A549 (cell line): ENCODE measurements at regions not wholly inside any gene's neighbourhood (a gene's known extent, or its start where the extent isn't known, plus 50 kb on each side); places are given as distances from the start of the nearest gene placed in this dataset.
A peak's percentile ranks its signal among the peaks of the same experiment; 100 is the strongest.

Experiments
- ATAC-seq, 2 experiments: fragments of 200-7000 bp in 1 of 2; fragments of >200 bp in 1 of 2; cut with Nextera tagmentation in 1 of 2; cut with Tn5 transposase in 1 of 2; 3 replicates each; pipeline versions ENCODE4 v1.8.0 to v1.9.1; 2018 to 2020; ENCODE audit warnings: mild to moderate bottlenecking in 1 of 2, moderate library complexity in 1 of 2
- CTCF ChIA-PET: fragments of 300-600 bp; sonication (Branson Sonifier 250); formaldehyde crosslinking; extraction: SDS; loops from one replicate; lab custom pipeline; 2021; ENCODE audit warnings: antibody characterized with exemption, inconsistent platforms; lab: Yijun Ruan, JAX
- POLR2A ChIA-PET: fragments of 350-600 bp; formaldehyde crosslinking; extraction: SDS; loops from one replicate; lab custom pipeline; 2021; ENCODE audit warnings: antibody characterized with exemption, inconsistent platforms; lab: Yijun Ruan, JAX
- DNase-seq, 2 experiments: peaks; one replicate each; pipeline versions ENCODE4 v3.0.0 to v3.0.0-alpha.2; 2011 to 2016; ENCODE audit warnings: low read depth in 1 of 2, low spot score in 1 of 2
- FAIRE-seq: peaks from 2 replicates; lab custom pipeline; 2011; peaks lifted over from hg19 to GRCh38; lab: Jason Lieb, UNC
- H3K27ac ChIP-seq, 2 experiments: fragments of >200 bp; sonication (Bioruptor Twin); formaldehyde crosslinking; 3 replicates each; pipeline ENCODE4 v1.5.1; 2016 to 2017
- H3K4me1 ChIP-seq: fragments of >200 bp; sonication (Bioruptor Twin); formaldehyde crosslinking; 3 replicates; pipeline ENCODE4 v1.6.1; 2016
- H3K4me2 ChIP-seq: fragments of >200 bp; sonication (Bioruptor Twin); formaldehyde crosslinking; 3 replicates; pipeline ENCODE4 v1.6.1; 2016
- H3K4me3 ChIP-seq: fragments of >200 bp; sonication (Bioruptor Twin); formaldehyde crosslinking; 3 replicates; pipeline ENCODE4 v1.5.1; 2016
- H3K9me3 ChIP-seq: fragments of >200 bp; sonication (Bioruptor Twin); formaldehyde crosslinking; 3 replicates; pipeline ENCODE4 v1.6.1; 2016
- CEBPB ChIP-seq, 2 experiments: fragments of >200 bp in 1 of 2; sonication (Bioruptor Twin) in 1 of 2; formaldehyde crosslinking in 1 of 2; IDR thresholded peaks; 2 replicates each; pipeline ENCODE4 v1.6.1; 2012 to 2016
- CHD4 ChIP-seq: fragments of 200-600 bp; sonication (generic); IDR thresholded peaks from 2 replicates; pipeline ENCODE4 v1.6.1; 2016; ENCODE audit warnings: antibody characterized with exemption, mild to moderate bottlenecking, borderline replicate concordance
- E2F6 ChIP-seq: IDR thresholded peaks from 2 replicates; pipeline ENCODE4 v1.6.1; 2012; ENCODE audit warnings: low read depth, borderline replicate concordance
- ESRRA ChIP-seq: fragments of 150-350 bp; IDR thresholded peaks from 2 replicates; pipeline ENCODE4 v1.6.1; 2014; ENCODE audit warnings: mild to moderate bottlenecking, low read length, borderline replicate concordance
- FOSL2 ChIP-seq, 2 experiments: fragments of 450-650 bp in 1 of 2; fragments of >200 bp in 1 of 2; sonication (Bioruptor Twin) in 1 of 2; formaldehyde crosslinking; IDR thresholded peaks; 2 replicates each; pipeline versions ENCODE4 v1.5.0 to v1.6.1; 2016 to 2020; ENCODE audit warnings: mild to moderate bottlenecking in 1 of 2, moderate library complexity in 1 of 2
- FOXS1 ChIP-seq: fragments of 250-450 bp; sonication (Bioruptor Pico); IDR thresholded peaks from 2 replicates; pipeline ENCODE4 v1.5.0; 2020; ENCODE audit warnings: mild to moderate bottlenecking, moderate library complexity
- GATA3 ChIP-seq: IDR thresholded peaks from 2 replicates; pipeline ENCODE4 v1.6.1; 2012; ENCODE audit warnings: borderline replicate concordance
- HDAC2 ChIP-seq: fragments of 200-600 bp; sonication (generic); IDR thresholded peaks from 2 replicates; pipeline ENCODE4 v1.6.1; 2016
- HEYL ChIP-seq: fragments of 250-450 bp; sonication (Bioruptor Pico); IDR thresholded peaks from 2 replicates; pipeline ENCODE4 v1.8.0; 2021; ENCODE audit warnings: mild to moderate bottlenecking, moderate library complexity
- HMGXB4 ChIP-seq: fragments of 250-450 bp; sonication (Bioruptor Pico); IDR thresholded peaks from 2 replicates; pipeline ENCODE4 v1.5.0; 2021; ENCODE audit warnings: mild to moderate bottlenecking, moderate library complexity, borderline replicate concordance
- HOXA7 ChIP-seq: fragments of 250-450 bp; sonication (Bioruptor Pico); IDR thresholded peaks from 2 replicates; pipeline ENCODE4 v1.5.0; 2020; ENCODE audit warnings: mild to moderate bottlenecking, moderate library complexity
- JUN ChIP-seq, 2 experiments: fragments of >200 bp; sonication (Bioruptor Twin); formaldehyde crosslinking; IDR thresholded peaks; 2 replicates in 1 of 2; 3 replicates in 1 of 2; pipeline ENCODE4 v1.6.1; 2016 to 2017
- JUNB ChIP-seq: fragments of >200 bp; sonication (Bioruptor Twin); formaldehyde crosslinking; IDR thresholded peaks from 2 replicates; pipeline ENCODE4 v1.6.1; 2016
- KDM1A ChIP-seq: fragments of 200-600 bp; sonication (generic); IDR thresholded peaks from 2 replicates; pipeline ENCODE4 v1.6.1; 2016; ENCODE audit warnings: low read depth, mild to moderate bottlenecking
- MYC ChIP-seq: IDR thresholded peaks from 2 replicates; pipeline ENCODE4 v1.6.1; 2012; ENCODE audit warnings: mild to moderate bottlenecking, inconsistent platforms, low read length, improper control_type of control experiment, borderline replicate concordance
- NFE2L2 ChIP-seq: fragments of 150-350 bp; conservative IDR thresholded peaks from 2 replicates; pipeline ENCODE4 v1.6.1; 2014; ENCODE audit warnings: low read length
- PHF8 ChIP-seq: fragments of 200-600 bp; sonication (generic); IDR thresholded peaks from 2 replicates; pipeline ENCODE4 v1.6.1; 2016; ENCODE audit warnings: low read depth, mild to moderate bottlenecking, antibody characterized with exemption, moderate library complexity, borderline replicate concordance
- POLR2AphosphoS2 ChIP-seq: conservative IDR thresholded peaks from 2 replicates; pipeline ENCODE4 v1.6.1; 2012; ENCODE audit warnings: low read length, improper control_type of control experiment, inconsistent platforms
- RAD21 ChIP-seq, 2 experiments: fragments of >200 bp in 1 of 2; sonication (Bioruptor Twin) in 1 of 2; formaldehyde crosslinking in 1 of 2; IDR thresholded peaks in 1 of 2; conservative IDR thresholded peaks in 1 of 2; 2 replicates in 1 of 2; 3 replicates in 1 of 2; pipeline ENCODE4 v1.6.1; 2012 to 2018; ENCODE audit warnings: inconsistent platforms in 1 of 2
- SMC3 ChIP-seq: fragments of >200 bp; sonication (Bioruptor Twin); formaldehyde crosslinking; IDR thresholded peaks from 3 replicates; pipeline ENCODE4 v1.6.1; 2018; ENCODE audit warnings: inconsistent platforms
- TP53 ChIP-seq: fragments of 250-450 bp; sonication (Bioruptor Pico); IDR thresholded peaks from 2 replicates; pipeline ENCODE4 v1.5.0; 2021; ENCODE audit warnings: mild to moderate bottlenecking, moderate library complexity
- ZSCAN20 ChIP-seq: fragments of 250-450 bp; sonication (Bioruptor Pico); IDR thresholded peaks from 2 replicates; pipeline ENCODE4 v1.8.0; 2022; ENCODE audit warnings: mild to moderate bottlenecking, moderate library complexity
- WGBS: methylation state at CpG from one replicate; pipeline ENCODE4 v1.1.6; 2017; ENCODE audit errors: missing lambda C conversion rate; 5-methylcytosine and 5-hydroxymethylcytosine counted together
- TF ChIP-seq, protein P1 (sequence below): fragments of 450-650 bp; IDR thresholded peaks from 2 replicates; pipeline ENCODE4 v1.6.1; 2014; ENCODE audit warnings: antibody characterized with exemption
- TF ChIP-seq, protein P2 (sequence below): IDR thresholded peaks from 2 replicates; pipeline ENCODE4 v1.6.1; 2012
- TF ChIP-seq, protein P3 (sequence below): fragments of >200 bp; sonication (Bioruptor Twin); formaldehyde crosslinking; IDR thresholded peaks from 2 replicates; pipeline ENCODE4 v1.6.1; 2016
- TF ChIP-seq, protein P4 (sequence below): fragments of >200 bp; sonication (Bioruptor Twin); formaldehyde crosslinking; IDR thresholded peaks from 3 replicates; pipeline ENCODE4 v1.6.1; 2016

- TF ChIP-seq TP53 (CRISPR knock-in tag), result 0 out of 2 replicates have a peak, but pooled peaks have one; percentile 23
- no peak for TF ChIP-seq HMGXB4 (CRISPR knock-in tag)
- TF ChIP-seq, protein P1, sequence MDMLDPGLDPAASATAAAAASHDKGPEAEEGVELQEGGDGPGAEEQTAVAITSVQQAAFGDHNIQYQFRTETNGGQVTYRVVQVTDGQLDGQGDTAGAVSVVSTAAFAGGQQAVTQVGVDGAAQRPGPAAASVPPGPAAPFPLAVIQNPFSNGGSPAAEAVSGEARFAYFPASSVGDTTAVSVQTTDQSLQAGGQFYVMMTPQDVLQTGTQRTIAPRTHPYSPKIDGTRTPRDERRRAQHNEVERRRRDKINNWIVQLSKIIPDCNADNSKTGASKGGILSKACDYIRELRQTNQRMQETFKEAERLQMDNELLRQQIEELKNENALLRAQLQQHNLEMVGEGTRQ, result no peak
- TF ChIP-seq E2F6, result peak; percentile 46; the same call in 1 of the 2 replicates
- TF ChIP-seq, protein P2, sequence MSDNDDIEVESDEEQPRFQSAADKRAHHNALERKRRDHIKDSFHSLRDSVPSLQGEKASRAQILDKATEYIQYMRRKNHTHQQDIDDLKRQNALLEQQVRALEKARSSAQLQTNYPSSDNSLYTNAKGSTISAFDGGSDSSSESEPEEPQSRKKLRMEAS, result peak; percentile 46
- peak; percentile 47; the same call in 1 of the 2 replicates for TF ChIP-seq HEYL (CRISPR knock-in tag)
- TF ChIP-seq POLR2AphosphoS2, result peak; percentile 59; the same call in 1 of the 2 replicates
- peak overlapping the region; percentile 92 to 98 for H3K27ac ChIP-seq
- ChIA-PET CTCF (interaction anchor here (0.6 to 6.5 kb wide), 16 partner anchors 10 to 402 kb away, joined by 3 to 67 read pairs (median 4); no protein-coding TSS in a partner anchor), POLR2A (interaction anchor here (1.6 to 1.8 kb wide), 3 partner anchors 9 to 19 kb away, joined by 4 to 18 read pairs (median 5); no protein-coding TSS in a partner anchor)
- peak overlapping the region; percentile 64 for H3K4me2 ChIP-seq
- peaks cover 87% of the 10 kb centered on the region for H3K4me1 ChIP-seq
- WGBS, result 31% methylated on average over 16 of the region's 20 CpGs
- H3K9me3 ChIP-seq, result no peaks in the 10 kb centered on the region
- DNase-seq, result no peak
- peak; percentile 39 to 62 for ATAC-seq
- no peak for FAIRE-seq
- H3K4me3 ChIP-seq, result peak overlapping the region; percentile 7; the same call in 1 of the 3 replicates
Measured at GRCh38 chr12:124369827-124370378, 75.0 kb downstream of the RFLNA start.

DNA sequence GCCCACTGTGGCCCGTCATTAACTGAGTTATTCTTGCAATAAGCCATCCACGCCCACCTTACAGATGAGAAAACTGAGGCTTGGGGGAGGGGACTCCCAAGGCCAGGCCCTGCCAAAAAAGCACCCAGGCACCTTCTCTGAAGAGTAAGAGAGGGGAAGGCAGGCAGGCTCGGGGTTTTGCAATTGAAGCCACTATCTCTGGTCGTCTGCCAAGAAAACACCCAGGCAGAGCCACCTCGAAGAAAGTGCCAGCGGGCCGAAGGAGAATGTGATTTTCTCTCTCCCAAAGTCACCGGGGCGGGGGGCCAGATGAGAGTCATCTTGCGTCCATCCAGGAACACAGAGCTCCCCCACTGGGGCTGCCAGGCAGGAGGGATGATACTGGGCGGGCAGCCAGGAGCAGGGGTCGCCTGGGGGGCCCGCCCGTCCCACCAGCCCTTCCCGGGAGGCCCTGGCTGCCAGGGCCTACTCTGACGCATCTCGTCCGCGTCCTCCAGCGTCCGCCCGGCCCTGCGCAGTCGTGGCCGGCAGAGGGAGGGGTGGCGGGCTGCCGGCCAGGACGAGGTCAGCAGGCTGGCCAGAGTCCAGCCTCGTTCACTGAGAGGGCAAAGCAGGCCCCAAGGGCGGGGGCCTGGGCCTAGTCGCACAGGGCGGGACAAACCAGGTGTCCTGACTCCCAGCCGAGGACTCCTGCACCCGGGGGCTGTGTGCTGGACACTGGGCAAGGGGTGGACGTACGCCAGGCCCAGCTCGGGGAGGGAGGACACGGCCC is 74.3 kb downstream of the RFLNA start:
- peak overlapping the region; percentile 92 to 98 for H3K27ac ChIP-seq
- TF ChIP-seq CHD4, result peak; percentile 83; the same call in 1 of the 2 replicates
- TF ChIP-seq ESRRA, result 0 out of 2 replicates have a peak, but pooled peaks have one; percentile 11
- TF ChIP-seq CEBPB (IDR thresholded peaks at IDR 0.05), result peak; percentile 91 to 92
- 0 out of 2 replicates have a peak, but pooled peaks have one; percentile 55 for TF ChIP-seq HEYL (CRISPR knock-in tag)
- TF ChIP-seq FOXS1 (CRISPR knock-in tag), result no peak
- no peak for TF ChIP-seq NFE2L2
- peak; percentile 87 to 97 for TF ChIP-seq JUN (IDR thresholded peaks at IDR 0.05)
- no peak for TF ChIP-seq PHF8
- TF ChIP-seq HOXA7, result peak; percentile 51; the same call in 1 of the 2 replicates
- TF ChIP-seq ZSCAN20 (CRISPR knock-in tag), result peak; percentile 47; the same call in 1 of the 2 replicates
- TF ChIP-seq, protein P3, sequence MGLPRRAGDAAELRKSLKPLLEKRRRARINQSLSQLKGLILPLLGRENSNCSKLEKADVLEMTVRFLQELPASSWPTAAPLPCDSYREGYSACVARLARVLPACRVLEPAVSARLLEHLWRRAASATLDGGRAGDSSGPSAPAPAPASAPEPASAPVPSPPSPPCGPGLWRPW, result peak; percentile 52; the same call in 1 of the 2 replicates
- peak; percentile 78 for TF ChIP-seq JUNB
- TF ChIP-seq GATA3, result peak; percentile 84
- TF ChIP-seq FOSL2 (IDR thresholded peaks at IDR 0.05), result no peak
- TF ChIP-seq FOSL2 (CRISPR knock-in tag; IDR thresholded peaks at IDR 0.05), result peak; percentile 67
- no peak for TF ChIP-seq HMGXB4 (CRISPR knock-in tag)
- TF ChIP-seq MYC, result no peak
- TF ChIP-seq HDAC2, result peak; percentile 65; the same call in 1 of the 2 replicates
- peak; percentile 38 for TF ChIP-seq SMC3
- peak; percentile 76; the same call in 1 of the 2 replicates for TF ChIP-seq KDM1A
- TF ChIP-seq, protein P4, sequence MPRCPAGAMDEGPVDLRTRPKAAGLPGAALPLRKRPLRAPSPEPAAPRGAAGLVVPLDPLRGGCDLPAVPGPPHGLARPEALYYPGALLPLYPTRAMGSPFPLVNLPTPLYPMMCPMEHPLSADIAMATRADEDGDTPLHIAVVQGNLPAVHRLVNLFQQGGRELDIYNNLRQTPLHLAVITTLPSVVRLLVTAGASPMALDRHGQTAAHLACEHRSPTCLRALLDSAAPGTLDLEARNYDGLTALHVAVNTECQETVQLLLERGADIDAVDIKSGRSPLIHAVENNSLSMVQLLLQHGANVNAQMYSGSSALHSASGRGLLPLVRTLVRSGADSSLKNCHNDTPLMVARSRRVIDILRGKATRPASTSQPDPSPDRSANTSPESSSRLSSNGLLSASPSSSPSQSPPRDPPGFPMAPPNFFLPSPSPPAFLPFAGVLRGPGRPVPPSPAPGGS, result peak; percentile 59; the same call in 2 of the 3 replicates
- peak in 1 of 2 experiments; percentile 45; a peak in 3 of 5 replicates for TF ChIP-seq RAD21 (conservative IDR thresholded peaks at IDR 0.05 in 1 of 2, IDR thresholded peaks at IDR 0.05 in 1 of 2)

More for the DNA sequence above, 74.3 kb downstream of the RFLNA start:
- peak overlapping the region; percentile 6; the same call in 1 of the 3 replicates for H3K4me3 ChIP-seq
- peak; percentile 63 for FAIRE-seq
- ATAC-seq, result peak; percentile 71 to 82
- peaks cover 81% of the 10 kb centered on the region for H3K4me1 ChIP-seq
- H3K4me2 ChIP-seq, result peak overlapping the region; percentile 64
- H3K9me3 ChIP-seq, result no peaks in the 10 kb centered on the region
- 9% methylated on average over 18 of the region's 38 CpGs for WGBS
- ChIA-PET CTCF (interaction anchor here (0.6 to 6.5 kb wide), 19 partner anchors 9 to 402 kb away, joined by 3 to 67 read pairs (median 4); no protein-coding TSS in a partner anchor), POLR2A (interaction anchor here (1.6 to 1.8 kb wide), 3 partner anchors 9 to 20 kb away, joined by 4 to 18 read pairs (median 5); no protein-coding TSS in a partner anchor)
- peak in 1 of 2 experiments; percentile 97 for DNase-seq
